Stimulated activated memory B cell treated with anti-CD40 and anti-IgM and Interleukin-4, amounts not matched to agents 10 μg/mL and 1 μg/mL and 100 μg/mL, for 72 hours (primary cell): ENCODE measurements at regions not wholly inside any gene's neighbourhood (a gene's known extent, or its start where the extent isn't known, plus 50 kb on each side); places are given as distances from the start of the nearest gene placed in this dataset.

Experiments
- ATAC-seq: fragments of 150-1000 bp; cut with Tn5 transposase; 2 replicates; pipeline ENCODE4 v1.10.0; 2021
- H3K27ac Mint-ChIP-seq: one replicate; pipeline ENCODE4 v1.8.0; 2022; ENCODE audit warnings: mild to moderate bottlenecking, mixed read lengths
- H3K27me3 Mint-ChIP-seq: one replicate; pipeline ENCODE4 v1.8.0; 2022; ENCODE audit warnings: mixed read lengths
- H3K36me3 Mint-ChIP-seq: one replicate; pipeline ENCODE4 v1.8.0; 2022; ENCODE audit warnings: mixed read lengths
- H3K4me1 Mint-ChIP-seq: one replicate; pipeline ENCODE4 v1.8.0; 2022; ENCODE audit warnings: mixed read lengths
- H3K4me3 Mint-ChIP-seq: one replicate; pipeline ENCODE4 v1.8.0; 2022; ENCODE audit warnings: mild to moderate bottlenecking, moderate library complexity, mixed read lengths
- H3K9me3 Mint-ChIP-seq: one replicate; pipeline ENCODE4 v1.8.0; 2022; ENCODE audit warnings: mixed read lengths

- Mint-ChIP-seq H3K36me3 (no peaks in the 10 kb centered on the region), H3K27me3 (no peaks in the 10 kb centered on the region), H3K4me3 (no peak overlapping the region), H3K4me1 (no peaks in the 10 kb centered on the region), H3K27ac (no peak overlapping the region), H3K9me3 (no peaks in the 10 kb centered on the region)
- ATAC-seq: no peak
These were observed 364.8 kb downstream of the THBS2 start for GRCh38 chr6:168888786-168889345.

GRCh38 chr6:168888102-168888501, 365.5 kb downstream of the THBS2 start:
- no peaks in the 10 kb centered on the region for H3K27me3 Mint-ChIP-seq

GRCh38 chr6:168887621-168888020, 366.0 kb downstream of the THBS2 start:
- no peak for ATAC-seq
- Mint-ChIP-seq H3K36me3 (no peaks in the 10 kb centered on the region), H3K4me1 (no peaks in the 10 kb centered on the region), H3K27ac (no peak overlapping the region), H3K9me3 (no peaks in the 10 kb centered on the region), H3K27me3 (no peaks in the 10 kb centered on the region), H3K4me3 (no peak overlapping the region)

More at GRCh38 chr6:168888102-168888501, 365.5 kb downstream of the THBS2 start:
- no peak overlapping the region for H3K27ac Mint-ChIP-seq
- ATAC-seq: no peak
- H3K9me3 Mint-ChIP-seq: no peaks in the 10 kb centered on the region
- H3K4me1 Mint-ChIP-seq: no peaks in the 10 kb centered on the region
- no peak overlapping the region for H3K4me3 Mint-ChIP-seq
- no peaks in the 10 kb centered on the region for H3K36me3 Mint-ChIP-seq

DNA sequence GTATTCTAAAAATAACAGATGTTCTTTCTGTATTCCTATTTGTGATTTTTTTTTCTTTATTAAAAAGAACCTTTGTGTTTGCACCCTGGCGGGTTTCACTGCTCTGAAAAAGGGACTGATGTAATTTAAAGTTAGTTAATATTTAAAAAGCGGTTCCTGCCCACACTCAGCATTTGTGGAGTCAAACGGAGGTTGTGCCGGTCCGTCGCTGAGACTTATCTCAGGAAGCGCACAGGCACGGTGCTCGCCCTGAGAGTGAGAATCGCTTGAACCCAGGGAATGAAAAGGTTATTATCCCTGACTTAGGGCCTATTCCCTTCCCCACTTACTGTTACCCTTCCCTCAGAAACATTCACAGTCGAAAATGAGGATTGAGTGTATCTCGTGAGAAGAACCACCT, 366.7 kb downstream of the THBS2 start:
- no peaks in the 10 kb centered on the region for H3K4me1 Mint-ChIP-seq
- no peak overlapping the region for H3K27ac Mint-ChIP-seq
- H3K27me3 Mint-ChIP-seq: no peaks in the 10 kb centered on the region
- no peak for ATAC-seq
- no peaks in the 10 kb centered on the region for H3K9me3 Mint-ChIP-seq
- no peaks in the 10 kb centered on the region for H3K36me3 Mint-ChIP-seq
- no peak overlapping the region for H3K4me3 Mint-ChIP-seq

GRCh38 chr6:168885751-168886742, 367.6 kb downstream of the THBS2 start:
- Mint-ChIP-seq H3K27me3 (no peaks in the 10 kb centered on the region), H3K4me1 (no peaks in the 10 kb centered on the region), H3K36me3 (no peaks in the 10 kb centered on the region), H3K4me3 (no peak overlapping the region), H3K9me3 (no peaks in the 10 kb centered on the region), H3K27ac (no peak overlapping the region)
- ATAC-seq: no peak

GRCh38 chr6:168885196-168885595, 368.4 kb downstream of the THBS2 start:
- Mint-ChIP-seq H3K4me3 (no peak overlapping the region), H3K9me3 (no peaks in the 10 kb centered on the region), H3K27ac (no peak overlapping the region), H3K36me3 (no peaks in the 10 kb centered on the region), H3K4me1 (no peaks in the 10 kb centered on the region), H3K27me3 (no peaks in the 10 kb centered on the region)
- ATAC-seq: no peak

DNA sequence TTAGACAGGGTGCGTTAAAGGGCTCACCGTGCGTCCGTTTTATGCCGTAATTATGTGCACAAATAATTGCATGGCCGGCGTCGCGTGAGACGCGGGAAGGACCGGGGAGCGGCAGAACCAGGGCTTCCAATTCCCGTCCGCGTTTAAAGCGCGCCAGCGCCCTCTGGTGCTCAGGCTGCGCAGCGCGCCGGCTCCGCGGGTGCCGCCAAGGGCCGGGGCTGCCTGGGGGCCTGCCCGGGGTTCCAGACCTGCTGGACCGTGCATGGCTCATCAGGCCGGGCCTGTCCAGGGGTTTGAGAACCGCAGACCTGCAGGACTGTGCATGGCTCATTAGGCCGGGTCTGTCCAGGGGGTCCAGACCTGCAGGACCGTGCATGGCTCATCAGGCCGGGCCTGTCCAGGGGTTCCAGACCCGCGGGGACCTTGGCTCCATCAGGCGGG, 369.0 kb downstream of the THBS2 start:
- Mint-ChIP-seq H3K27me3 (no peaks in the 10 kb centered on the region), H3K27ac (no peak overlapping the region), H3K36me3 (no peaks in the 10 kb centered on the region), H3K9me3 (no peaks in the 10 kb centered on the region), H3K4me3 (peak overlapping the region; percentile 71), H3K4me1 (no peaks in the 10 kb centered on the region)
- peak; percentile 73 for ATAC-seq

DNA sequence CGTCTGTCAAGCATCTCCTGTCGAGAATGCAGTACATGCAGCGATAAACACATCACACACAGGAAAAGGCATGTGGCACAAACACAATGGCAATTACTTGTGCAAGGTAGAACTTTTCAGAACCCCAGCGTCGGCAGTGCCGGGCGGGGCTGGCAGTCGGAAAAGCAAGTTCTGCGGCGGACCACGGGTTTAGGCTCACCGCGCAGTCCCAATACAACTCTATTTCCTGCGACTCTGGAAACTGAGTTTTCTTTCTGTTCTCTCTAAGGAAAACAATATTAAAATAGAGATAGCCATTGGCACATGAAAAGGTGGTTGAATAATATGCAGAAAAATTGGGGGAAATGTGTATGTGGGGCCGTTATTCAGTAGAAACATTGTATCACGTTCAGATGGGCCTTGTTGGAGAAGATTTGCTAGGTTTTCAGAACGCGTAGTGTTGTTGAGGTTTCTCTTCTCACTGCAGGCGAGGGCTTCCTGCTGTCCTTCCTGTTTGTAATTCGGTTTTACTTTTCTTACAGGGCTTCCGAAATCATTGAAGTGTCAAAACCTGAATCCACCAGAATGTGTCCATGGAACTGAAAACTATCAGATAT, 369.5 kb downstream of the THBS2 start:
- no peak overlapping the region for H3K27ac Mint-ChIP-seq
- no peaks in the 10 kb centered on the region for H3K4me1 Mint-ChIP-seq
- H3K27me3 Mint-ChIP-seq: no peaks in the 10 kb centered on the region
- no peak for ATAC-seq
- peak overlapping the region; percentile 71 for H3K4me3 Mint-ChIP-seq
- H3K9me3 Mint-ChIP-seq: no peaks in the 10 kb centered on the region
- no peaks in the 10 kb centered on the region for H3K36me3 Mint-ChIP-seq

DNA sequence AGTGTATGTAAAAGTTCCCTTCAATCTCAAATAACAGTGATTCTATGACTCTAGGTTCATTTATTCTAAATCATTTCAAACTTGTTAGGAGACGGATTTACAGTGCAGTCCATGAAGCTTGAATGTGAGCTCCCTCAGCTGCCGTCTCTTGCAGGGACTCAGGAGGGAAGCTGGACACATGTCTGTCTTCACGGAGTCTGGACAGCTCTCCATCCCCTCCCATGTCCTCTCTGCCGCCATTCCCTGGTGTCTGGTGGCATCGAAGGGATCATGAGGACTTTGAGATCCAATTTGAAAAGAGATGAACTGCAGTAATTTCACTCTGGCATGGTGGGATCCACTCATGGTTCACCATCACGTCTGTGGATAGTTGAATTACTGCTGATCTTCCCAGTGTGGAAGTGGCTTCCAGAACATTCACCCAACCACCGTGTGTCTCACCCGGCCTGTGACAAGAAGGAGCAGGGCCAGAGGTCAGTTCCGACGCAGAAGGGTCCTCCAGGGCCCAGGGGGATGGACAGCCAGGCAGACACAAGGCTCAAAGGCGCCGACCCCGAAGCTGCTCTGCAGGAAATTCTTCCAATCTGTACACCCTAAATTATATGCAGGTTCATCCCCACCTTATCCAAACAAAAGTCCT, 370.1 kb downstream of the THBS2 start:
- H3K4me3 Mint-ChIP-seq: no peak overlapping the region

GRCh38 chr6:168880271-168880670, 373.4 kb downstream of the THBS2 start:
- Mint-ChIP-seq H3K4me1 (no peaks in the 10 kb centered on the region), H3K27me3 (no peaks in the 10 kb centered on the region), H3K27ac (no peak overlapping the region), H3K9me3 (no peaks in the 10 kb centered on the region), H3K4me3 (no peak overlapping the region), H3K36me3 (no peaks in the 10 kb centered on the region)
- ATAC-seq: no peak

More for the DNA sequence above, 370.1 kb downstream of the THBS2 start:
- no peak for ATAC-seq
- Mint-ChIP-seq H3K4me1 (no peaks in the 10 kb centered on the region), H3K27ac (no peak overlapping the region), H3K27me3 (no peaks in the 10 kb centered on the region), H3K36me3 (no peaks in the 10 kb centered on the region), H3K9me3 (no peaks in the 10 kb centered on the region)

- Mint-ChIP-seq H3K4me3 (no peak overlapping the region), H3K36me3 (no peaks in the 10 kb centered on the region)
- ATAC-seq: no peak
These were observed 375.8 kb downstream of the THBS2 start for GRCh38 chr6:168877821-168878282.

GRCh38 chr6:168876956-168877355, 376.7 kb downstream of the THBS2 start:
- Mint-ChIP-seq H3K4me3 (no peak overlapping the region), H3K36me3 (no peaks in the 10 kb centered on the region), H3K27me3 (peaks cover 9% of the 10 kb centered on the region), H3K27ac (no peak overlapping the region), H3K9me3 (no peaks in the 10 kb centered on the region), H3K4me1 (no peaks in the 10 kb centered on the region)
- ATAC-seq: no peak

More at GRCh38 chr6:168877821-168878282, 375.8 kb downstream of the THBS2 start:
- no peaks in the 10 kb centered on the region for H3K9me3 Mint-ChIP-seq
- no peak overlapping the region for H3K27ac Mint-ChIP-seq
- H3K4me1 Mint-ChIP-seq: no peaks in the 10 kb centered on the region
- peaks cover 9% of the 10 kb centered on the region for H3K27me3 Mint-ChIP-seq

- no peaks in the 10 kb centered on the region for H3K4me1 Mint-ChIP-seq
- H3K9me3 Mint-ChIP-seq: no peaks in the 10 kb centered on the region
- no peaks in the 10 kb centered on the region for H3K36me3 Mint-ChIP-seq
- no peak for ATAC-seq
- no peak overlapping the region for H3K4me3 Mint-ChIP-seq
- H3K27ac Mint-ChIP-seq: no peak overlapping the region
- H3K27me3 Mint-ChIP-seq: peaks cover 9% of the 10 kb centered on the region
These were observed 377.7 kb downstream of the THBS2 start for GRCh38 chr6:168875811-168876576.

GRCh38 chr6:168874637-168875036, 379.0 kb downstream of the THBS2 start:
- H3K9me3 Mint-ChIP-seq: no peaks in the 10 kb centered on the region
- no peak overlapping the region for H3K27ac Mint-ChIP-seq
- H3K27me3 Mint-ChIP-seq: peaks cover 9% of the 10 kb centered on the region
- no peaks in the 10 kb centered on the region for H3K4me1 Mint-ChIP-seq
- ATAC-seq: no peak
- H3K36me3 Mint-ChIP-seq: no peaks in the 10 kb centered on the region
- H3K4me3 Mint-ChIP-seq: no peak overlapping the region
